HL-60 (cell line): ENCODE measurements at regions not wholly inside any gene's neighbourhood (a gene's known extent, or its start where the extent isn't known, plus 50 kb on each side); places are given as distances from the start of the nearest gene placed in this dataset.

Source experiments
- SPI1 ChIP-seq: IDR thresholded peaks from 2 replicates; pipeline ENCODE4 v1.6.1; 2012; ENCODE audit warnings: low read depth, mild to moderate bottlenecking, borderline replicate concordance
- TF ChIP-seq, protein P1 (sequence below): IDR thresholded peaks from one replicate; pipeline ENCODE4 v1.5.1; 2011; ENCODE audit warnings: low read length, control low read depth, inconsistent platforms; ENCODE audit not compliant: insufficient read depth
- TF ChIP-seq, protein P2 (sequence below): IDR thresholded peaks from 2 replicates; pipeline ENCODE4 v1.6.1; 2012; ENCODE audit warnings: low read depth; ENCODE audit not compliant: insufficient replicate concordance

DNA sequence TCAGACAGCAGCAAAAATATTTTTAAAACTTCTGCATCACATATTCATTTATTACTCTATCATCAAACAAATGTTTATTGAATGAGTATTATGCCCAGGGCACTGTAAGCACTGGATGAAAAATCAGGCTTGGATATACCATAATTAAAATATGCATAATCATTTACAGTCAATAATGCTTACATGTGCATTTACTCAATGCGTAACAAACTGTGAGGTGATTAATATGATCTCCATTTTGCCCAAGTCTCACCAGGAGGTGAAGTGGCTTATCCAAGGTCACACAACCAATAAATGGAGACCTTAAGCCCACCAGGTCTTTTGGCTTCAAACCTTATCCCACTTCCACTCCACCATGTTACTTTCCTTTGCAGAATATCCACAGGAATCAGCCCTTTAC lies 117.3 kb upstream of the SLC24A5 start:
- TF ChIP-seq, protein P1, sequence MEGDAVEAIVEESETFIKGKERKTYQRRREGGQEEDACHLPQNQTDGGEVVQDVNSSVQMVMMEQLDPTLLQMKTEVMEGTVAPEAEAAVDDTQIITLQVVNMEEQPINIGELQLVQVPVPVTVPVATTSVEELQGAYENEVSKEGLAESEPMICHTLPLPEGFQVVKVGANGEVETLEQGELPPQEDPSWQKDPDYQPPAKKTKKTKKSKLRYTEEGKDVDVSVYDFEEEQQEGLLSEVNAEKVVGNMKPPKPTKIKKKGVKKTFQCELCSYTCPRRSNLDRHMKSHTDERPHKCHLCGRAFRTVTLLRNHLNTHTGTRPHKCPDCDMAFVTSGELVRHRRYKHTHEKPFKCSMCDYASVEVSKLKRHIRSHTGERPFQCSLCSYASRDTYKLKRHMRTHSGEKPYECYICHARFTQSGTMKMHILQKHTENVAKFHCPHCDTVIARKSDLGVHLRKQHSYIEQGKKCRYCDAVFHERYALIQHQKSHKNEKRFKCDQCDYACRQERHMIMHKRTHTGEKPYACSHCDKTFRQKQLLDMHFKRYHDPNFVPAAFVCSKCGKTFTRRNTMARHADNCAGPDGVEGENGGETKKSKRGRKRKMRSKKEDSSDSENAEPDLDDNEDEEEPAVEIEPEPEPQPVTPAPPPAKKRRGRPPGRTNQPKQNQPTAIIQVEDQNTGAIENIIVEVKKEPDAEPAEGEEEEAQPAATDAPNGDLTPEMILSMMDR: no peak
- TF ChIP-seq, protein P2, sequence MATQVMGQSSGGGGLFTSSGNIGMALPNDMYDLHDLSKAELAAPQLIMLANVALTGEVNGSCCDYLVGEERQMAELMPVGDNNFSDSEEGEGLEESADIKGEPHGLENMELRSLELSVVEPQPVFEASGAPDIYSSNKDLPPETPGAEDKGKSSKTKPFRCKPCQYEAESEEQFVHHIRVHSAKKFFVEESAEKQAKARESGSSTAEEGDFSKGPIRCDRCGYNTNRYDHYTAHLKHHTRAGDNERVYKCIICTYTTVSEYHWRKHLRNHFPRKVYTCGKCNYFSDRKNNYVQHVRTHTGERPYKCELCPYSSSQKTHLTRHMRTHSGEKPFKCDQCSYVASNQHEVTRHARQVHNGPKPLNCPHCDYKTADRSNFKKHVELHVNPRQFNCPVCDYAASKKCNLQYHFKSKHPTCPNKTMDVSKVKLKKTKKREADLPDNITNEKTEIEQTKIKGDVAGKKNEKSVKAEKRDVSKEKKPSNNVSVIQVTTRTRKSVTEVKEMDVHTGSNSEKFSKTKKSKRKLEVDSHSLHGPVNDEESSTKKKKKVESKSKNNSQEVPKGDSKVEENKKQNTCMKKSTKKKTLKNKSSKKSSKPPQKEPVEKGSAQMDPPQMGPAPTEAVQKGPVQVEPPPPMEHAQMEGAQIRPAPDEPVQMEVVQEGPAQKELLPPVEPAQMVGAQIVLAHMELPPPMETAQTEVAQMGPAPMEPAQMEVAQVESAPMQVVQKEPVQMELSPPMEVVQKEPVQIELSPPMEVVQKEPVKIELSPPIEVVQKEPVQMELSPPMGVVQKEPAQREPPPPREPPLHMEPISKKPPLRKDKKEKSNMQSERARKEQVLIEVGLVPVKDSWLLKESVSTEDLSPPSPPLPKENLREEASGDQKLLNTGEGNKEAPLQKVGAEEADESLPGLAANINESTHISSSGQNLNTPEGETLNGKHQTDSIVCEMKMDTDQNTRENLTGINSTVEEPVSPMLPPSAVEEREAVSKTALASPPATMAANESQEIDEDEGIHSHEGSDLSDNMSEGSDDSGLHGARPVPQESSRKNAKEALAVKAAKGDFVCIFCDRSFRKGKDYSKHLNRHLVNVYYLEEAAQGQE: no peak
- no peak for TF ChIP-seq SPI1
